Osteocyte (in vitro differentiated cells): ENCODE measurements at regions not wholly inside any gene's neighbourhood (a gene's known extent, or its start where the extent isn't known, plus 50 kb on each side); places are given as distances from the start of the nearest gene placed in this dataset.

Experiments used
- DNase-seq: peaks from one replicate; pipeline ENCODE4 v3.0.0; 2021; ENCODE audit warnings: mixed read lengths; ENCODE audit not compliant: unreplicated experiment; ENCODE audit errors: extremely low spot score
- H3K27ac Mint-ChIP-seq: one replicate; pipeline ENCODE4 v1.8.0; 2021; ENCODE audit warnings: mild to moderate bottlenecking, mixed read lengths; ENCODE audit not compliant: unreplicated experiment
- H3K27me3 Mint-ChIP-seq: one replicate; pipeline ENCODE4 v1.8.0; 2021; ENCODE audit warnings: mixed read lengths; ENCODE audit not compliant: unreplicated experiment
- H3K36me3 Mint-ChIP-seq: one replicate; pipeline ENCODE4 v1.8.0; 2021; ENCODE audit warnings: mixed read lengths; ENCODE audit not compliant: unreplicated experiment
- H3K4me1 Mint-ChIP-seq: one replicate; pipeline ENCODE4 v1.8.0; 2021; ENCODE audit warnings: mixed read lengths; ENCODE audit not compliant: unreplicated experiment
- H3K4me3 Mint-ChIP-seq: one replicate; pipeline ENCODE4 v1.8.0; 2021; ENCODE audit warnings: mild to moderate bottlenecking, moderate library complexity, mixed read lengths; ENCODE audit not compliant: unreplicated experiment
- H3K9me3 Mint-ChIP-seq: one replicate; pipeline ENCODE4 v1.8.0; 2021; ENCODE audit warnings: mixed read lengths; ENCODE audit not compliant: unreplicated experiment
- CTCF ChIP-seq: fragments of 200-600 bp; sonication (generic); IDR thresholded peaks from 2 replicates; pipeline ENCODE4 v1.5.0; 2021; ENCODE audit warnings: antibody characterized with exemption, mild to moderate bottlenecking, moderate library complexity

DNA sequence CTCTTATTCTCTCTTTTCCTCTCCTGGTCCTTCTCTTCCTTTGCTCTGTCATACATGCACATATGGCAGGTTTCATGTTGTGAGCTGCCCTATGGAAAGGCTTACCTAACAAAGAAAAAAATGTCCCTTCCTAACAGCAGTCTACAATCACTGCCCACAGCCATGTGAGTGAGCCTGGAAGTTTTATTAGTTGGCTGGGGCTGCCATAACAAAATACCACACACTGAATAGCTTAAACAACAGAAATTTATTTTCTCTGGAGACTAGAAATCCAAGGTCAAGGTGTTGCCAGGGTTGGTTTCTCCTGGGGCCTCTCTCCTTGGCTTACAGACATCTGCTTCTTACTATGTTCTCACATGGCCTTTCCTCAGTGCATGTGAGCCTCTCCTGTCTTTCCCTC lies 142.1 kb downstream of the TRIB2 start:
- no peak overlapping the region for H3K27ac Mint-ChIP-seq
- TF ChIP-seq CTCF, result no peak
- DNase-seq, result no peak
- no peak overlapping the region for H3K4me3 Mint-ChIP-seq
- H3K36me3 Mint-ChIP-seq, result peaks cover 2% of the 10 kb centered on the region
- peaks cover 9% of the 10 kb centered on the region for H3K4me1 Mint-ChIP-seq
- H3K9me3 Mint-ChIP-seq, result peaks cover 18% of the 10 kb centered on the region
- no peaks in the 10 kb centered on the region for H3K27me3 Mint-ChIP-seq

- Mint-ChIP-seq H3K4me1 (peaks cover 2% of the 10 kb centered on the region), H3K27ac (peak overlapping the region; percentile 51), H3K36me3 (peaks cover 4% of the 10 kb centered on the region), H3K27me3 (no peaks in the 10 kb centered on the region), H3K4me3 (no peak overlapping the region), H3K9me3 (peaks cover 35% of the 10 kb centered on the region)
- no peak for DNase-seq
- TF ChIP-seq CTCF, result no peak
Measured at GRCh38 chr2:12861344-12861930, 144.7 kb downstream of the TRIB2 start.

GRCh38 chr2:12862541-12862940 lies 145.8 kb downstream of the TRIB2 start:
- DNase-seq, result no peak
- Mint-ChIP-seq H3K36me3 (peaks cover 4% of the 10 kb centered on the region), H3K27me3 (no peaks in the 10 kb centered on the region), H3K9me3 (peaks cover 35% of the 10 kb centered on the region), H3K27ac (no peak overlapping the region), H3K4me3 (no peak overlapping the region), H3K4me1 (peaks cover 3% of the 10 kb centered on the region)
- no peak for TF ChIP-seq CTCF

- H3K27ac Mint-ChIP-seq, result no peak overlapping the region
- peaks cover 15% of the 10 kb centered on the region for H3K4me1 Mint-ChIP-seq
- H3K9me3 Mint-ChIP-seq, result peaks cover 35% of the 10 kb centered on the region
- H3K4me3 Mint-ChIP-seq, result no peak overlapping the region
- no peaks in the 10 kb centered on the region for H3K27me3 Mint-ChIP-seq
- TF ChIP-seq CTCF, result no peak
- peaks cover 4% of the 10 kb centered on the region for H3K36me3 Mint-ChIP-seq
- no peak for DNase-seq
Measured at GRCh38 chr2:12863937-12864336, 147.2 kb downstream of the TRIB2 start.

DNA sequence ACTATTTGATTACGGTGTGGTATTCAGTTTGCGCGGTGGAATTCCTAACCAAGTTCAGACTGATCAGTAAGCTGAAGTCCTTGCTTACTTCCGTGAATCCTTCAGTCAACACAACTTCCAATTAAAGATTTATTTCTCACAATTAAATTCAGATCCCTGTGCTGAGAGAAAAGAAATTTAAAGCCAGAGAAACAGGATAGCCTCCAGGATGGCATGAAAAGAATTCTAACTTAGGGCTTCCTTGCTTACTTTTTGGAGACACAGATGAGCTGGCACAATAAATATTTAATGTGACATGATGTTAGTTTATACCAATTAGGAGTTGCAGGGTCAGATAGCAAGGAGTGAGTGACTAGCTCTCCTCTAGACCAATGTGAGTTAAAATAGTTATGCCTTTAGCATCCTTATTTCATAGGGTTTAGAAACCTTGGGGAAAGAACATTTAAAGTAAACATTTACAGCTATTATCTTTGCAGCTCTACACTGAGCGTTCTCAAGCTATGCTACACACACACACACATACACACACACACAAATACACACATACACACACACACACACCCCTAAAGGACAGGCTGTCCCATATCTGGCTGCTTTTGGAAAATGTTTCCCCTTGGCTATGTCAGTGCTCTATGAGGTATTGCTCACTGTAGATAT lies 151.0 kb downstream of the TRIB2 start:
- peaks cover 25% of the 10 kb centered on the region for H3K9me3 Mint-ChIP-seq
- H3K27ac Mint-ChIP-seq, result no peak overlapping the region
- peaks cover 4% of the 10 kb centered on the region for H3K36me3 Mint-ChIP-seq
- H3K4me1 Mint-ChIP-seq, result peaks cover 16% of the 10 kb centered on the region
- no peak for TF ChIP-seq CTCF
- DNase-seq, result no peak
- no peak overlapping the region for H3K4me3 Mint-ChIP-seq
- H3K27me3 Mint-ChIP-seq, result no peaks in the 10 kb centered on the region
